Fibroblast of lung (primary cell): ENCODE measurements at regions not wholly inside any gene's neighbourhood (a gene's known extent, or its start where the extent isn't known, plus 50 kb on each side); places are given as distances from the start of the nearest gene placed in this dataset.

Source experiments
- CTCF ChIP-seq, 2 donors: IDR thresholded peaks in 1 of 2; conservative IDR thresholded peaks in 1 of 2; 1 replicate in 1 of 2; 2 replicates in 1 of 2; pipeline ENCODE4 v1.5.1; 2011 to 2012; ENCODE audit warnings: low read length in 2 of 2, control low read depth in 1 of 2, inconsistent platforms in 1 of 2, low read depth in 1 of 2, mild to moderate bottlenecking in 1 of 2
- EZH2 ChIP-seq: IDR thresholded peaks from 2 replicates; pipeline ENCODE4 v1.5.1; 2012; ENCODE audit warnings: low read length, control low read depth, mild to moderate bottlenecking; ENCODE audit errors: missing control alignments

GRCh38 chr20:54372313-54372712, 103.1 kb upstream of the DOK5 start:
- TF ChIP-seq CTCF (conservative IDR thresholded peaks at IDR 0.05 in 1 of 2, IDR thresholded peaks at IDR 0.05 in 1 of 2; ENCODE audit: low read depth in 1 of 2, low read length in 2 of 2) (no peak), EZH2 (no peak)
